Prostate gland (tissue), 2 donors: ENCODE measurements at regions not wholly inside any gene's neighbourhood (a gene's known extent, or its start where the extent isn't known, plus 50 kb on each side); places are given as distances from the start of the nearest gene placed in this dataset.

Source experiments
- DNase-seq: peaks from one replicate; pipeline ENCODE4 v3.0.0-alpha.2; 2019; ENCODE audit warnings: low spot score
- H3K27ac ChIP-seq, 2 donors: fragments of 200-600 bp; sonication (generic); 2 replicates each; pipeline ENCODE4 v1.5.1; 2017 to 2019
- H3K27me3 ChIP-seq: fragments of 200-600 bp; sonication (generic); replicated peaks from 2 replicates; pipeline ENCODE4 v1.5.1; 2019; ENCODE audit not compliant: insufficient read depth
- H3K36me3 ChIP-seq, 2 donors: fragments of 200-600 bp; sonication (generic); 1 replicate in 1 of 2; 2 replicates in 1 of 2; pipeline versions ENCODE4 v1.5.1 to v1.8.1; 2017 to 2019
- H3K4me1 ChIP-seq: fragments of 200-600 bp; sonication (generic); replicated peaks from 2 replicates; pipeline ENCODE4 v1.5.1; 2019
- H3K4me3 ChIP-seq, 2 donors: fragments of 200-600 bp; sonication (generic); 2 replicates each; pipeline ENCODE4 v1.5.1; 2017 to 2019
- H3K9me3 ChIP-seq: fragments of 200-600 bp; sonication (generic); 2 replicates; pipeline ENCODE4 v1.5.1; 2017
- CTCF ChIP-seq, 4 experiments: fragments of 200-600 bp in 2 of 4; fragments of 450-650 bp in 2 of 4; sonication (generic) in 2 of 4; IDR thresholded peaks; 1 replicate in 3 of 4; 2 replicates in 1 of 4; pipeline ENCODE4 v1.5.1; 2016 to 2019; ENCODE audit warnings: antibody characterized with exemption in 4 of 4, mild to moderate bottlenecking in 2 of 4, moderate library complexity in 2 of 4
- POLR2A ChIP-seq: fragments of 450-650 bp; IDR thresholded peaks from one replicate; pipeline ENCODE4 v1.6.1; 2016; ENCODE audit warnings: antibody characterized with exemption, mild to moderate bottlenecking
- POLR2AphosphoS5 ChIP-seq: sonication (generic); formaldehyde crosslinking; IDR thresholded peaks from one replicate; pipeline ENCODE4 v1.6.1; 2017; ENCODE audit warnings: antibody characterized with exemption
- WGBS: methylation state at CpG from one replicate; pipeline ENCODE4 v1.1.5; 2018; 5-methylcytosine and 5-hydroxymethylcytosine counted together
- intact Hi-C: fragments of 100-400 bp; cut with DNase I; formaldehyde crosslinking; loops from one replicate; pipeline ENCODE4 v1.14.2; 2022

DNA sequence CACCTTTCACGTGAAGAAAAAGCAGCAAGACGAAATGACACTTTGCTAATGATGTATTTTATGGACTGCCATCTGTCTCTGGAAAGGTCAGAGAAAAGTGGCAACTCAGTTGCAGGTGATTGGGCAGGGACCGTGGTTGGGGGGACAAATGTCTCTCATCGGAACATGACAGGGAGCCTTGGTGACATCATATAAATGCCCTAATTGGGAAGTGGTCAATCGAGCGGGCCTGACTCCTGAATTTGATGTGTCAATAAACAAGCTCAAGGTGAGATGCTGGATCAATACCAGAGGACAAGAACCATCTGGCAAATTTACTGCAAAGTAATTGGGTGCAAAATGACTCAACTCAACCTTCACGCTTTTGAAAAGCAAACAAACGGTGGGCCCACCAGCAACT lies 151.9 kb upstream of the SKOR2 start:
- Histone ChIP-seq H3K36me3 (no peaks in the 10 kb centered on the region), H3K4me3 (no peak overlapping the region), H3K27me3 (no peaks in the 10 kb centered on the region), H3K9me3 (no peaks in the 10 kb centered on the region), H3K4me1 (no peaks in the 10 kb centered on the region), H3K27ac (no peak overlapping the region)
- DNase-seq: no peak
- no peak for TF ChIP-seq POLR2AphosphoS5
- TF ChIP-seq CTCF (IDR thresholded peaks at IDR 0.05): no peak
- TF ChIP-seq POLR2A: no peak
- intact Hi-C loops: no loop called here
- WGBS: 24% methylated on average over 8 of the region's 8 CpGs

GRCh38 chr18:47399475-47399874 lies 148.0 kb upstream of the SKOR2 start:
- H3K4me1 ChIP-seq: no peaks in the 10 kb centered on the region
- TF ChIP-seq POLR2AphosphoS5 (no peak), POLR2A (no peak), CTCF (IDR thresholded peaks at IDR 0.05) (no peak)
- DNase-seq: no peak

DNA sequence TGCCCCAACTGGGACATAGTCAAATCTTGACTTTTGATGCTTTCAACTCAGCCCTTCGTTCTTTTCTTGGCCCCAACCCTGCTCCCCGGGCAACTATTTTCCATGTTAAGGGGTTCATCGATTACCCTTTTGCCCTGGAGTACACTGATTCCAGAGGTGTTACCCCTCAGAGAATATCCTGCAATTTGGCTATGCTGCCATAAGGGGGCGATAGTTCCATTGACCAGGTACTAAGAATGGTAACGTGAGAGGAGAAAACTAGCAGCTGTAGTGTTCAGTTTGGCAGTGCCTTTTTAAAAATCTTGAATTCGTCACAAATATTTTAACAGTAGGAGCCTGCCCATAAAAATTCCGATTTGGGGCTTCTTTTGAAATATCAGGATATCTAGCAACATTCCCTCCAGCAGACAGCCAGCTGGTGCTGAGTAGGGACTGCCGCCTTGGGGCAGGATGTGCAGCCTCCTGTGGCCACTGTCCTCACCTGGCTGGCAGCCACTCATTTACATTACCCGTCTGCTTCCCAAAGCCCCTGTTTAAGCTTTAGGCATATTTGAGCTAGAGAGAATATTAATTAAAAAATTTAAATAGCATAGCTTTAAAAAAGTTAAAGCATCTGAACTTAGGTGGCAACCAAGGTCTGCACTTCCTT lies 146.3 kb upstream of the SKOR2 start:
- Histone ChIP-seq H3K4me3 (no peak overlapping the region), H3K36me3 (no peaks in the 10 kb centered on the region), H3K27me3 (no peaks in the 10 kb centered on the region), H3K4me1 (no peaks in the 10 kb centered on the region), H3K9me3 (no peaks in the 10 kb centered on the region), H3K27ac (no peak overlapping the region)
- no peak for DNase-seq
- TF ChIP-seq CTCF (IDR thresholded peaks at IDR 0.05) (peak in 1 of 4 experiments; percentile 17), POLR2AphosphoS5 (no peak), POLR2A (no peak)
- intact Hi-C loops: no loop called here
- WGBS: 29% methylated on average over 9 of the region's 9 CpGs

More at GRCh38 chr18:47399475-47399874, 148.0 kb upstream of the SKOR2 start:
- Histone ChIP-seq H3K27me3 (no peaks in the 10 kb centered on the region), H3K9me3 (no peaks in the 10 kb centered on the region), H3K36me3 (no peaks in the 10 kb centered on the region), H3K27ac (no peak overlapping the region), H3K4me3 (no peak overlapping the region)
- WGBS: 89% methylated on average over 1 of the region's 1 CpG
- intact Hi-C loops: no loop called here

DNA sequence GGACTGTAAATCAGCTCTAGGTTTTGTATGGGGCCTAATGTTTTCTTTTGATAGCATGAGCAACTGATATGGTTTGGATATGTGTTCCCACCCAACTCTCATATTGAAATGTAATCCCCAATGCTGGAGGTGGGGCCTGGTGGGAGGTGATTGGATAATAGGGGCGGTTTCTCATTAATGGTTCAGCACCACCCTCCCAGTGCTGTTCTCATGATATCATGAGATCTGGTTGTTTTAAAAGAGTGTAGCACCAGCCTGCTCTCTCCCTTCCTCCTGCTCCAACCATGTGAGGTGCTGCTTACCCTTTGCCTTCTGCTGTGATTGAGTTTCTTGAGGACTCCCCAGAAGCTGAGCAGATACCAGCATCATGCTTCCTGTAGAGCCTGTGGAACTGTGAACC lies 140.2 kb upstream of the SKOR2 start:
- H3K27ac ChIP-seq: no peak overlapping the region
- 95% methylated on average over 1 of the region's 1 CpG for WGBS
- intact Hi-C loops: no loop called here
- no peaks in the 10 kb centered on the region for H3K9me3 ChIP-seq
- no peaks in the 10 kb centered on the region for H3K4me1 ChIP-seq
- H3K27me3 ChIP-seq: no peaks in the 10 kb centered on the region
- no peak for DNase-seq
- no peak for TF ChIP-seq CTCF (IDR thresholded peaks at IDR 0.05)
- TF ChIP-seq POLR2A: no peak
- TF ChIP-seq POLR2AphosphoS5: no peak
- H3K4me3 ChIP-seq: no peak overlapping the region
- no peaks in the 10 kb centered on the region for H3K36me3 ChIP-seq

DNA sequence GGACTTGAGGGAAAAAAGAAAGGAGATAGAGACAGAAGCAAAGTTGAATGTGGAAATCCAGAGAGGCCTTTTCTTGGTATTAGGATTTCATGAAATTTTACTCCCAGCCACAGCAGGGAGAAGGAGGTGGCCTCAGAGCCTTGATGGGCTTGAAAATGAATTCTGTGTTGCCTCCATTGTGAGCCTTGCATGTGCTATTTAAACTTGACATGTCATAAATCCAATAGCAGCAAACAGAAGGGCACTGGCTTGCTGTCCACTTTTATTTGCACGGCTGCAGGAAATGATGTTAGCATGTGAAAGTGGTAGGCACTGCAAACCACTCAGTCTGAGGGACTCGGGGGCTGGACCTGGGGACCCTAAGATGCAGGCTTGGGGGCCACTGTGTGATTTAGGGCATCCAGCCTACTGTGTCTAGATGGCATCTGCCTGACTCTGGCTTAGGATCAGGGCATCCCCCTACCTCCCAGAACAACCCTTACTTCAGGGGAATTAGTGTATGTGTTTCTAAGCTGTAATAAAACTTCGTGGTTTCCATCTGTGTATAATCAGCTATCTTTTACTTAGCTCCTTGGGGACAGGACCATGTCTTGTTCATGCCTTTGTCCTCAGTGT lies 139.1 kb upstream of the SKOR2 start:
- intact Hi-C loops: no loop called here
- H3K27ac ChIP-seq: no peak overlapping the region
- 6% methylated on average over 3 of the region's 3 CpGs for WGBS
- no peaks in the 10 kb centered on the region for H3K9me3 ChIP-seq
- H3K36me3 ChIP-seq: no peaks in the 10 kb centered on the region
- H3K4me1 ChIP-seq: no peaks in the 10 kb centered on the region
- no peaks in the 10 kb centered on the region for H3K27me3 ChIP-seq
- DNase-seq: no peak
- H3K4me3 ChIP-seq: no peak overlapping the region
- TF ChIP-seq POLR2A: no peak
